IMR-90 (cell line): ENCODE measurements at regions not wholly inside any gene's neighbourhood (a gene's known extent, or its start where the extent isn't known, plus 50 kb on each side); places are given as distances from the start of the nearest gene placed in this dataset.
A peak's percentile ranks its signal among the peaks of the same experiment; 100 is the strongest.

Experiments
- ATAC-seq: fragments of 200-7000 bp; cut with Tn5 transposase; 2 replicates; pipeline ENCODE4 v1.9.1; 2020; ENCODE audit warnings: low read depth, mild to moderate bottlenecking, moderate library complexity
- BruUV-seq: library from RNA; stranded (reverse); fragments of 400-500 nt; replicated peaks from 2 replicates; lab custom pipeline; 2021; lab: Mats Ljungman, UMichigan
- CTCF ChIA-PET: fragments of 300-600 bp; formaldehyde crosslinking; extraction: SDS; loops from one replicate; lab custom pipeline; 2021; ENCODE audit warnings: antibody characterized with exemption; lab: Yijun Ruan, JAX
- POLR2A ChIA-PET: fragments of 300-600 bp; sonication (Branson Sonifier 250); formaldehyde crosslinking; loops from one replicate; lab custom pipeline; 2022; ENCODE audit warnings: antibody characterized with exemption; ENCODE audit not compliant: unreplicated experiment; lab: Charles Lee
- DNase-seq: peaks from one replicate; pipeline ENCODE4 v3.0.0; 2013
- H2AFZ ChIP-seq: replicated peaks from 2 replicates; pipeline ENCODE3; 2013; ENCODE audit warnings: low read length, mild to moderate bottlenecking; ENCODE audit not compliant: poor library complexity
- H2AK5ac ChIP-seq: 2 replicates; pipeline ENCODE4 v1.6.1; 2013; ENCODE audit warnings: low read depth, low read length, inconsistent platforms
- H2AK9ac ChIP-seq: replicated peaks from 2 replicates; pipeline ENCODE3; 2013; ENCODE audit warnings: mild to moderate bottlenecking, low read depth, low read length, moderate library complexity; ENCODE audit not compliant: poor library complexity
- H2BK120ac ChIP-seq: 2 replicates; pipeline ENCODE4 v1.6.1; 2013; ENCODE audit warnings: low read depth, low read length, inconsistent platforms
- H2BK15ac ChIP-seq: 3 replicates; pipeline ENCODE4 v1.6.1; 2013; ENCODE audit warnings: low read depth, low read length, inconsistent platforms
- H2BK20ac ChIP-seq: 2 replicates; pipeline ENCODE4 v1.6.1; 2013; ENCODE audit warnings: low read depth, mild to moderate bottlenecking, inconsistent platforms, low read length, moderate library complexity
- H2BK5ac ChIP-seq: 2 replicates; pipeline ENCODE4 v1.6.1; 2013; ENCODE audit warnings: mild to moderate bottlenecking, low read depth, low read length, inconsistent platforms; ENCODE audit not compliant: poor library complexity, severe bottlenecking
- H3K14ac ChIP-seq: replicated peaks from 2 replicates; pipeline ENCODE4 v1.6.1; 2013; ENCODE audit warnings: low read depth, low read length, inconsistent platforms
- H3K18ac ChIP-seq: 2 replicates; pipeline ENCODE4 v1.6.1; 2013; ENCODE audit warnings: low read depth, low read length, control low read depth
- H3K23ac ChIP-seq: 2 replicates; pipeline ENCODE4 v1.6.1; 2013; ENCODE audit warnings: low read depth, low read length, inconsistent platforms
- H3K27ac ChIP-seq: 2 replicates; pipeline ENCODE4 v1.5.1; 2013; ENCODE audit warnings: mild to moderate bottlenecking, control low read depth, low read length; ENCODE audit not compliant: insufficient read depth
- H3K27me3 ChIP-seq: 2 replicates; pipeline ENCODE4 v1.6.1; 2013; ENCODE audit warnings: low read length; ENCODE audit not compliant: control insufficient read depth, insufficient read depth
- H3K36me3 ChIP-seq: 2 replicates; pipeline ENCODE4 v1.6.1; 2013; ENCODE audit warnings: low read length, mixed read lengths; ENCODE audit not compliant: control insufficient read depth, insufficient read depth
- H3K4ac ChIP-seq: 2 replicates; pipeline ENCODE4 v1.6.1; 2013; ENCODE audit warnings: low read depth, low read length, inconsistent platforms
- H3K4me1 ChIP-seq: 2 replicates; pipeline ENCODE4 v1.6.1; 2013; ENCODE audit warnings: low read length, mixed read lengths; ENCODE audit not compliant: control insufficient read depth, insufficient read depth
- H3K4me2 ChIP-seq: 2 replicates; pipeline ENCODE4 v1.6.1; 2013; ENCODE audit warnings: low read depth, mild to moderate bottlenecking, control low read depth, low read length, moderate library complexity
- H3K4me3 ChIP-seq: 2 replicates; pipeline ENCODE4 v1.5.1; 2013; ENCODE audit warnings: low read depth, mild to moderate bottlenecking, control low read depth, low read length, moderate library complexity; ENCODE audit not compliant: insufficient read depth
- H3K56ac ChIP-seq: 2 replicates; pipeline ENCODE4 v1.6.1; 2013; ENCODE audit warnings: low read length, inconsistent platforms; ENCODE audit not compliant: insufficient read depth; ENCODE audit errors: extremely low read depth
- H3K79me1 ChIP-seq, 2 experiments: 2 replicates each; pipeline ENCODE4 v1.6.1; 2013; ENCODE audit warnings: low read length in 2 of 2, inconsistent platforms in 1 of 2, low read depth in 1 of 2
- H3K9ac ChIP-seq: 2 replicates; pipeline ENCODE4 v1.6.1; 2013; ENCODE audit warnings: low read depth, low read length, control low read depth
- H3K9me1 ChIP-seq: 2 replicates; pipeline ENCODE4 v1.6.1; 2013; ENCODE audit warnings: low read length, inconsistent platforms; ENCODE audit not compliant: insufficient read depth
- H3K9me3 ChIP-seq: 2 replicates; pipeline ENCODE4 v1.6.1; 2013; ENCODE audit warnings: low read length; ENCODE audit not compliant: control insufficient read depth, insufficient read depth
- H4K20me1 ChIP-seq: 2 replicates; pipeline ENCODE4 v1.6.1; 2013; ENCODE audit warnings: low read length, inconsistent platforms; ENCODE audit not compliant: insufficient read depth
- H4K5ac ChIP-seq: 2 replicates; pipeline ENCODE4 v1.6.1; 2013; ENCODE audit warnings: mild to moderate bottlenecking, low read depth, low read length, control low read depth
- H4K8ac ChIP-seq, 2 experiments: 2 replicates each; pipeline ENCODE4 v1.6.1; 2013; ENCODE audit warnings: low read depth in 2 of 2, low read length in 2 of 2, control low read depth in 1 of 2, inconsistent platforms in 1 of 2
- H4K91ac ChIP-seq: 2 replicates; pipeline ENCODE4 v1.6.1; 2013; ENCODE audit warnings: low read depth, low read length, inconsistent platforms; ENCODE audit not compliant: insufficient read depth
- BHLHE40 ChIP-seq: fragments of 150-350 bp; IDR thresholded peaks from 2 replicates; pipeline ENCODE4 v1.6.1; 2016; ENCODE audit warnings: mild to moderate bottlenecking, low read depth, low read length
- CHD1 ChIP-seq: IDR thresholded peaks from 2 replicates; pipeline ENCODE4 v1.6.1; 2012; ENCODE audit warnings: low read depth, low read length, improper control_type of control experiment
- FOS ChIP-seq: fragments of 150-350 bp; IDR thresholded peaks from 2 replicates; pipeline ENCODE4 v1.6.1; 2016; ENCODE audit warnings: low read depth, low read length
- MAZ ChIP-seq: IDR thresholded peaks from 2 replicates; pipeline ENCODE4 v1.6.1; 2012; ENCODE audit warnings: low read depth, mild to moderate bottlenecking, low read length, improper control_type of control experiment, moderate library complexity, borderline replicate concordance
- MXI1 ChIP-seq: IDR thresholded peaks from 2 replicates; pipeline ENCODE4 v1.6.1; 2012; ENCODE audit warnings: low read depth, mild to moderate bottlenecking, low read length, moderate library complexity, borderline replicate concordance
- NFE2L2 ChIP-seq: fragments of 150-350 bp; IDR thresholded peaks from 2 replicates; pipeline ENCODE4 v1.6.1; 2016; ENCODE audit warnings: low read depth, mild to moderate bottlenecking, low read length
- WGBS, 2 experiments: methylation state at CpG; one replicate each; pipeline versions ENCODE4 v1.1.5 to v1.1.7; 2013; ENCODE audit warnings: missing lambda C conversion rate in 2 of 2; ENCODE audit not compliant: insufficient read length in 1 of 2; ENCODE audit errors: extremely low coverage in 2 of 2; 5-methylcytosine and 5-hydroxymethylcytosine counted together
- dilution Hi-C: fragments of 300-500 bp; cut with HindIII; formaldehyde crosslinking; loops from one replicate; pipeline ENCODE4 v1.14.3; 2018; ENCODE audit warnings: low sequenced_read_pairs; ENCODE audit not compliant: unreplicated experiment
- in situ Hi-C: fragments of 300-500 bp; cut with MboI; formaldehyde crosslinking; loops from 3 replicates; pipeline ENCODE4 v1.14.3; 2019; ENCODE audit warnings: low sequenced_read_pairs, inconsistent platforms, mixed read lengths
- intact Hi-C: fragments of 100-400 bp; cut with micrococcal nuclease; formaldehyde crosslinking; loops from 2 replicates; pipeline ENCODE4 v1.10.0; 2022
- TF ChIP-seq, protein P1 (sequence below): fragments of 150-350 bp; IDR thresholded peaks from 2 replicates; pipeline ENCODE4 v1.6.1; 2017; ENCODE audit warnings: mild to moderate bottlenecking, antibody characterized with exemption, low read length, low read depth

DNA sequence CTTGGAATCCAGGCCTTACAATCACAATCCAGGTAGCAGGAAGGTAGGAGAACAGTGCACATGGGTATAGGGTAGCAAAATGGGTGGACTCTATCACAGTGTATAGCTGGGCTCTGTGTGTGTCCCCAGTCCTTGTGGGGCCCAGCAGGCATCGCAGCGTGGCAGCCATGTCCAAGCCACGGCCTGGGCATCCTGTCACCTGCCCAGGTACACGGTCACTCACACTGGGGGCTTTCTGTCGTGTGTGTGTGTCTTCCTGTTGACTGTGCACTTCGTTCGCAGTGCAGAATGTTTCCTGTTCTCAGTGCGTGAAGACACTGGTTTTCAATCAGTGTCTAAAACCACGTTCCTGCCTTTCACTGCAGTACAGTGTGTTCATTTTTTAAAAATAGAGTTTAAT, 523.2 kb upstream of the JARID2 start:
- Histone ChIP-seq H3K9ac (no peak overlapping the region), H2BK120ac (no peak overlapping the region), H4K5ac (no peak overlapping the region), H2AK5ac (peak overlapping the region; percentile 60; the same call in 1 of the 2 replicates), H3K23ac (no peak overlapping the region), H4K91ac (no peak overlapping the region), H3K18ac (no peak overlapping the region), H3K27me3 (no peaks in the 10 kb centered on the region), H4K20me1 (no peaks in the 10 kb centered on the region), H3K36me3 (no peaks in the 10 kb centered on the region), H2AK9ac (no peak overlapping the region), H3K4ac (no peak overlapping the region), H3K4me3 (no peak overlapping the region), H2BK20ac (no peak overlapping the region), H3K79me1 (no peaks in the 10 kb centered on the region), H3K9me1 (no peaks in the 10 kb centered on the region), H2BK5ac (no peak overlapping the region), H4K8ac (no peak overlapping the region), H3K4me2 (no peak overlapping the region), H2AFZ (peak overlapping the region; percentile 8), H3K14ac (no peak overlapping the region), H3K27ac (no peak overlapping the region), H3K9me3 (no peaks in the 10 kb centered on the region), H3K4me1 (peaks cover 2% of the 10 kb centered on the region; the same call in 1 of the 2 replicates), H3K56ac (no peak overlapping the region), H2BK15ac (0 out of 3 replicates have a peak overlapping the region, but pooled peaks have one; percentile 21)
- ChIA-PET CTCF (interaction anchor here (0.6 kb wide), 1 partner anchor 69 kb away, joined by 3 read pairs; no protein-coding TSS in a partner anchor), POLR2A (no interaction called here)
- in situ Hi-C loops = no loop called here
- DNase-seq (no peak), ATAC-seq (no peak)
- TF ChIP-seq MXI1 = no peak
- no peak for TF ChIP-seq CHD1
- no peak for TF ChIP-seq MAZ
- TF ChIP-seq, protein P1, sequence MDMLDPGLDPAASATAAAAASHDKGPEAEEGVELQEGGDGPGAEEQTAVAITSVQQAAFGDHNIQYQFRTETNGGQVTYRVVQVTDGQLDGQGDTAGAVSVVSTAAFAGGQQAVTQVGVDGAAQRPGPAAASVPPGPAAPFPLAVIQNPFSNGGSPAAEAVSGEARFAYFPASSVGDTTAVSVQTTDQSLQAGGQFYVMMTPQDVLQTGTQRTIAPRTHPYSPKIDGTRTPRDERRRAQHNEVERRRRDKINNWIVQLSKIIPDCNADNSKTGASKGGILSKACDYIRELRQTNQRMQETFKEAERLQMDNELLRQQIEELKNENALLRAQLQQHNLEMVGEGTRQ = no peak
- TF ChIP-seq FOS = no peak
- TF ChIP-seq NFE2L2 = no peak
- no peak for TF ChIP-seq BHLHE40
- intact Hi-C loops = no loop called here
- 82% methylated on average over 4 of the region's 9 CpGs; no CpG with 5 or more reads in 1 of the 2 experiments for WGBS, 2 experiments
- dilution Hi-C loops = no loop called here
- BruUV-seq = no TSS peak
